OCI-LY7 (cell line): ENCODE measurements at regions not wholly inside any gene's neighbourhood (a gene's known extent, or its start where the extent isn't known, plus 50 kb on each side); places are given as distances from the start of the nearest gene placed in this dataset.

ENCODE experiments used
- BruUV-seq: library from RNA; stranded (reverse); fragments of 400-500 nt; replicated peaks from 2 replicates; lab custom pipeline; 2021; lab: Mats Ljungman, UMichigan
- CTCF ChIA-PET: fragments of 300-600 bp; sonication (Branson Sonifier 250); formaldehyde crosslinking; loops from one replicate; lab custom pipeline; 2022; ENCODE audit warnings: antibody characterized with exemption; ENCODE audit not compliant: unreplicated experiment; lab: Charles Lee
- POLR2A ChIA-PET: fragments of 300-600 bp; sonication (Branson Sonifier 250); formaldehyde crosslinking; loops from one replicate; lab custom pipeline; 2022; ENCODE audit warnings: antibody characterized with exemption; lab: Charles Lee
- DNase-seq: peaks from one replicate; pipeline ENCODE4 v3.0.0-alpha.2; 2015; ENCODE audit warnings: low spot score
- H2AFZ ChIP-seq: fragments of 200-600 bp; sonication (generic), shearing (Covaris generic); 2 replicates; pipeline ENCODE4 v1.6.1; 2014; ENCODE audit warnings: mild to moderate bottlenecking, antibody characterized with exemption, low read length, moderate library complexity
- H3K27ac ChIP-seq: fragments of 200-600 bp; sonication (generic); 2 replicates; pipeline ENCODE4 v1.5.1; 2014; ENCODE audit warnings: mixed run types, low read depth, mild to moderate bottlenecking, moderate library complexity, low read length, inconsistent platforms; ENCODE audit not compliant: poor library complexity, severe bottlenecking
- H3K36me3 ChIP-seq: fragments of 200-600 bp; sonication (generic); 2 replicates; pipeline ENCODE4 v1.6.1; 2014; ENCODE audit warnings: mild to moderate bottlenecking, antibody characterized with exemption, low read length, moderate library complexity, mixed read lengths; ENCODE audit not compliant: insufficient read depth
- H3K4me1 ChIP-seq: fragments of 200-600 bp; sonication (generic); 2 replicates; pipeline ENCODE4 v1.5.1; 2014; ENCODE audit warnings: mild to moderate bottlenecking, low read length; ENCODE audit not compliant: insufficient read depth, poor library complexity, severe bottlenecking
- H3K4me2 ChIP-seq: fragments of 200-600 bp; sonication (generic); 2 replicates; pipeline ENCODE4 v1.6.1; 2014; ENCODE audit warnings: mild to moderate bottlenecking, low read length
- H3K4me3 ChIP-seq: fragments of 200-600 bp; sonication (generic); 2 replicates; pipeline ENCODE4 v1.5.1; 2014; ENCODE audit warnings: mild to moderate bottlenecking, low read depth, low read length; ENCODE audit not compliant: poor library complexity, severe bottlenecking
- H3K79me2 ChIP-seq: fragments of 200-600 bp; sonication (generic); 2 replicates; pipeline ENCODE4 v1.6.1; 2016; ENCODE audit warnings: low read depth, mild to moderate bottlenecking, low read length, moderate library complexity, mixed read lengths; ENCODE audit not compliant: insufficient read depth
- H3K9me2 ChIP-seq: fragments of 200-600 bp; sonication (generic); 2 replicates; pipeline ENCODE4 v1.6.1; 2016; ENCODE audit warnings: mild to moderate bottlenecking, low read length, mixed read lengths; ENCODE audit not compliant: insufficient read depth
- H3K9me3 ChIP-seq: fragments of 200-600 bp; sonication (generic); 2 replicates; pipeline ENCODE4 v1.6.1; 2014; ENCODE audit warnings: mild to moderate bottlenecking, mixed run types, low read length, mixed read lengths
- H4K20me1 ChIP-seq: fragments of 200-600 bp; sonication (generic); 2 replicates; pipeline ENCODE4 v1.6.1; 2014; ENCODE audit warnings: mild to moderate bottlenecking, antibody characterized with exemption, low read length, moderate library complexity, mixed read lengths; ENCODE audit not compliant: insufficient read depth
- CTCF ChIP-seq: fragments of 200-600 bp; sonication (generic); conservative IDR thresholded peaks from 2 replicates; pipeline ENCODE4 v1.5.1; 2014; ENCODE audit warnings: mild to moderate bottlenecking, antibody characterized with exemption, low read length, moderate library complexity, mixed read lengths
- EZH2phosphoT487 ChIP-seq: fragments of 200-600 bp; sonication (generic); IDR thresholded peaks from 2 replicates; pipeline ENCODE4 v1.6.1; 2018; ENCODE audit warnings: low read depth, borderline replicate concordance, mild to moderate bottlenecking, mixed run types, antibody characterized with exemption, low read length, moderate library complexity, mixed read lengths
- intact Hi-C: fragments of 100-400 bp; cut with micrococcal nuclease; formaldehyde crosslinking; loops from one replicate; pipeline ENCODE4 v1.10.0; 2022; ENCODE audit not compliant: unreplicated experiment

DNA sequence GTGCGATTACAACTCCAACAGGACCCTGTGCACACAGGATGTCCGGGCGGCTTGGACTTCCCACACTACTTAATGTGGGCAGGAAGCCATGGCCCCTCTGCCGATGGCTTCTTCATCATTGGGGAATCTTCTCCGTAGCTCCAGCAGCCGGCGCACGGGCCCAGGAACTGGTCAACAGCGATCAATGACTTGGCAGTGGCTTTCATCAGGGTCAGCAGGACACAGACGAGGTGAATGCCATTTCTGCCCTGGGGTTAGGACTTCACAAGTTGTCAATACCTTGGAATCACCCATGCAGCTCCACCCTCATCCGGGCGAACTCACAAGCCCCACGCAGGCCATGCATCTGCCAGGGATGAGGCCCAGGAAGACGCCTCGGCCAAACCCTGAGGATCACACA lies 645.7 kb downstream of the BRD1 start:
- POLR2A ChIA-PET = no interaction called here

DNA sequence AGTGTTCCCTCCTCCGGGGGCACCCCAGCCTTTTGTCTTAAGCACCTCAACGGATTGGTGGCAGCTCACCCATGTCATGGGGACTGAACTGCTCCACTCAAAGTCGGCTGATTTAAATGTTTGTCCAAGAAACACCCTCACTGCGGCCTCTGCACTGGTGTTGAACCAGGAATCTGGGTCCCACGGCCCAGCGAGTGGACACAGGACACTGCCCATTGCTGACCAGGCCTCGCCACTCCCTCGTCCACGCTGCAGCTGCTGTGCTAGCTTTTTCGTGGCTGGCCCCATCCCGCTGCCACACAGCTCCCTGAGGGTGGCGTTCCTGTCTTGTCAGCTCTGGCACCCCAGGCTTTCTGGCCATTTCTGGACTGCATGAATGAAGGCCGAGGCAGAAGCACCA lies 646.2 kb downstream of the BRD1 start:
- POLR2A ChIA-PET = no interaction called here
- intact Hi-C loops = no loop called here

More for the DNA sequence above, 645.7 kb downstream of the BRD1 start:
- TF ChIP-seq CTCF = no peak
- no peak for TF ChIP-seq EZH2phosphoT487
- no peaks in the 10 kb centered on the region for H4K20me1 ChIP-seq
- H3K27ac ChIP-seq = no peak overlapping the region
- H3K36me3 ChIP-seq = no peaks in the 10 kb centered on the region
- H3K4me3 ChIP-seq = no peak overlapping the region
- BruUV-seq = no TSS peak
- H3K9me3 ChIP-seq = no peaks in the 10 kb centered on the region
- no peak overlapping the region for H3K4me2 ChIP-seq
- intact Hi-C loops = no loop called here
- H3K9me2 ChIP-seq = no peaks in the 10 kb centered on the region
- no peaks in the 10 kb centered on the region for H3K4me1 ChIP-seq
- H2AFZ ChIP-seq = no peak overlapping the region
- no peak for DNase-seq
- CTCF ChIA-PET = no interaction called here
- no peaks in the 10 kb centered on the region for H3K79me2 ChIP-seq

DNA sequence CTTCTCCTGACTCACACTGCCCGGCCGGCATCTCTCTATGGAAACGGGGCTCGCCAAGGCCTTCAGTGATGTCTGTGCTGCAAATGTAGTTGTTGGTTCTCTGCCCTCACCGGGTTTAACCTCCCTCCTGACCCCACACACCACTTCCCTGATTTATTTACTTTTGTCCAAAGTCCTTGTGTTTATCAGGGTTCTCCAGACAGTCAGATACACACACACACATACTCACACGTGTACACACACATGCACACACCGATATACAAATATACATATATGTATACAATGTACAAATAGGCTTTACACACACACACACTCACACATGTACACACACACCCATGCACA lies 647.0 kb downstream of the BRD1 start:
- BruUV-seq = no TSS peak
- no peak for DNase-seq
- TF ChIP-seq EZH2phosphoT487 (no peak), CTCF (no peak)
- intact Hi-C loops = no loop called here
- H3K79me2 ChIP-seq = no peaks in the 10 kb centered on the region
- H3K4me2 ChIP-seq = no peak overlapping the region
- H3K4me1 ChIP-seq = no peaks in the 10 kb centered on the region
- POLR2A ChIA-PET = interaction anchor here (0.6 kb wide), 1 partner anchor 713 kb away, joined by 3 read pairs; no protein-coding TSS in a partner anchor
- no peak overlapping the region for H3K4me3 ChIP-seq
- no peak overlapping the region for H2AFZ ChIP-seq
- no peaks in the 10 kb centered on the region for H3K36me3 ChIP-seq
- H3K9me3 ChIP-seq = no peaks in the 10 kb centered on the region
- H4K20me1 ChIP-seq = no peaks in the 10 kb centered on the region
- H3K9me2 ChIP-seq = no peaks in the 10 kb centered on the region
- no peak overlapping the region for H3K27ac ChIP-seq
- CTCF ChIA-PET = no interaction called here

More for the DNA sequence above, 646.2 kb downstream of the BRD1 start:
- no peak for DNase-seq
- Histone ChIP-seq H3K36me3 (no peaks in the 10 kb centered on the region), H3K79me2 (no peaks in the 10 kb centered on the region), H3K4me2 (no peak overlapping the region), H3K9me3 (no peaks in the 10 kb centered on the region), H2AFZ (no peak overlapping the region), H4K20me1 (no peaks in the 10 kb centered on the region), H3K27ac (no peak overlapping the region), H3K9me2 (no peaks in the 10 kb centered on the region), H3K4me1 (no peaks in the 10 kb centered on the region), H3K4me3 (no peak overlapping the region)
- CTCF ChIA-PET = no interaction called here
- no TSS peak for BruUV-seq
- TF ChIP-seq EZH2phosphoT487 (no peak), CTCF (no peak)
